Mesothelial cell of epicardium (in vitro differentiated cells): ENCODE measurements at regions not wholly inside any gene's neighbourhood (a gene's known extent, or its start where the extent isn't known, plus 50 kb on each side); places are given as distances from the start of the nearest gene placed in this dataset.

ENCODE experiments used
- DNase-seq, 2 experiments: peaks; one replicate each; pipeline ENCODE4 v3.0.0; 2021; ENCODE audit warnings: low spot score in 2 of 2; ENCODE audit not compliant: unreplicated experiment in 2 of 2
- H3K27ac Mint-ChIP-seq: 2 replicates; pipeline ENCODE4 v1.8.0; 2021; ENCODE audit warnings: mixed read lengths
- H3K27me3 Mint-ChIP-seq: 2 replicates; pipeline ENCODE4 v1.8.0; 2021; ENCODE audit warnings: low read depth, mixed read lengths
- H3K36me3 Mint-ChIP-seq: 2 replicates; pipeline ENCODE4 v1.8.0; 2021; ENCODE audit warnings: mixed read lengths
- H3K4me1 Mint-ChIP-seq: 2 replicates; pipeline ENCODE4 v1.8.0; 2021; ENCODE audit warnings: mixed read lengths
- H3K4me3 Mint-ChIP-seq: 2 replicates; pipeline ENCODE4 v1.8.0; 2021; ENCODE audit warnings: mild to moderate bottlenecking, moderate library complexity, mixed read lengths
- H3K9me3 Mint-ChIP-seq: 2 replicates; pipeline ENCODE4 v1.8.0; 2021; ENCODE audit warnings: mixed read lengths
- CTCF ChIP-seq: fragments of 200-600 bp; sonication (generic); IDR thresholded peaks from one replicate; pipeline ENCODE4 v1.5.0; 2021; ENCODE audit warnings: antibody characterized with exemption; ENCODE audit not compliant: unreplicated experiment

- no peak for TF ChIP-seq CTCF
- H3K27me3 Mint-ChIP-seq = no peaks in the 10 kb centered on the region
- H3K4me3 Mint-ChIP-seq = no peak overlapping the region
- H3K27ac Mint-ChIP-seq = peak overlapping the region; percentile 69
- H3K36me3 Mint-ChIP-seq = no peaks in the 10 kb centered on the region
- no peak for DNase-seq
- peaks cover 16% of the 10 kb centered on the region for H3K9me3 Mint-ChIP-seq
- H3K4me1 Mint-ChIP-seq = peaks cover 11% of the 10 kb centered on the region
These were observed 300.4 kb downstream of the SLITRK6 start for GRCh38 chr13:85498774-85499173.

- H3K27me3 Mint-ChIP-seq = no peaks in the 10 kb centered on the region
- DNase-seq = no peak
- no peak for TF ChIP-seq CTCF
- peaks cover 3% of the 10 kb centered on the region for H3K36me3 Mint-ChIP-seq
- peaks cover 11% of the 10 kb centered on the region for H3K9me3 Mint-ChIP-seq
- peaks cover 11% of the 10 kb centered on the region for H3K4me1 Mint-ChIP-seq
- no peak overlapping the region for H3K4me3 Mint-ChIP-seq
- H3K27ac Mint-ChIP-seq = peak overlapping the region; percentile 34
These were observed 301.6 kb downstream of the SLITRK6 start for GRCh38 chr13:85497652-85498051.

GRCh38 chr13:85492283-85492682 lies 306.9 kb downstream of the SLITRK6 start:
- TF ChIP-seq CTCF = no peak

GRCh38 chr13:85486663-85487062 lies 312.6 kb downstream of the SLITRK6 start:
- Mint-ChIP-seq H3K4me3 (no peak overlapping the region), H3K9me3 (peaks cover 14% of the 10 kb centered on the region), H3K27me3 (no peaks in the 10 kb centered on the region), H3K36me3 (peaks cover 5% of the 10 kb centered on the region), H3K4me1 (peaks cover 7% of the 10 kb centered on the region), H3K27ac (no peak overlapping the region)
- TF ChIP-seq CTCF = no peak
- no peak for DNase-seq

More at GRCh38 chr13:85492283-85492682, 306.9 kb downstream of the SLITRK6 start:
- Mint-ChIP-seq H3K9me3 (peaks cover 14% of the 10 kb centered on the region), H3K36me3 (peaks cover 3% of the 10 kb centered on the region), H3K4me1 (peaks cover 2% of the 10 kb centered on the region), H3K27me3 (no peaks in the 10 kb centered on the region), H3K27ac (no peak overlapping the region), H3K4me3 (no peak overlapping the region)
- no peak for DNase-seq

GRCh38 chr13:85473144-85473543 lies 326.1 kb downstream of the SLITRK6 start:
- Mint-ChIP-seq H3K27me3 (no peaks in the 10 kb centered on the region), H3K27ac (no peak overlapping the region), H3K36me3 (no peaks in the 10 kb centered on the region), H3K4me1 (peaks cover 8% of the 10 kb centered on the region), H3K4me3 (no peak overlapping the region), H3K9me3 (peaks cover 4% of the 10 kb centered on the region)
- no peak for TF ChIP-seq CTCF
- DNase-seq = no peak

- Mint-ChIP-seq H3K36me3 (no peaks in the 10 kb centered on the region), H3K27ac (no peak overlapping the region), H3K27me3 (no peaks in the 10 kb centered on the region), H3K4me3 (no peak overlapping the region), H3K4me1 (peaks cover 8% of the 10 kb centered on the region), H3K9me3 (no peaks in the 10 kb centered on the region)
- no peak for DNase-seq
- no peak for TF ChIP-seq CTCF
These were observed 329.9 kb downstream of the SLITRK6 start for GRCh38 chr13:85469320-85469719.
